ENCODE measurements at regions not wholly inside any gene's neighbourhood (a gene's known extent, or its start where the extent isn't known, plus 50 kb on each side); places are given as distances from the start of the nearest gene placed in this dataset.

- H3K4me3 ChIP-seq (ENCODE audit: low read length): no peak overlapping the region
- DNase-seq (ENCODE audit: low read depth, low spot score): no peak
Observed at GRCh38 chr6:126570507-126570906, 230.6 kb downstream of the CENPW start.

GRCh38 chr6:126574301-126574700 is 234.4 kb downstream of the CENPW start:
- no peak for DNase-seq (ENCODE audit: low read depth, low spot score)
- no peak overlapping the region for H3K4me3 ChIP-seq (ENCODE audit: low read length)

GRCh38 chr6:126581316-126581715 is 241.4 kb downstream of the CENPW start:
- no peak for DNase-seq (ENCODE audit: low read depth, low spot score)
- H3K4me3 ChIP-seq (ENCODE audit: low read length): no peak overlapping the region

- no peak overlapping the region for H3K4me3 ChIP-seq (ENCODE audit: low read length)
- DNase-seq (ENCODE audit: low read depth, low spot score): no peak
Observed at GRCh38 chr6:126600258-126600916, 260.5 kb downstream of the CENPW start.

GRCh38 chr6:126603410-126603809 is 263.5 kb downstream of the CENPW start:
- no peak overlapping the region for H3K4me3 ChIP-seq (ENCODE audit: low read length)
- DNase-seq (ENCODE audit: low read depth, low spot score): no peak

GRCh38 chr6:126605089-126605488 is 265.2 kb downstream of the CENPW start:
- no peak for DNase-seq (ENCODE audit: low read depth, low spot score)
- no peak overlapping the region for H3K4me3 ChIP-seq (ENCODE audit: low read length)

GRCh38 chr6:126607289-126607688 is 267.4 kb downstream of the CENPW start:
- H3K4me3 ChIP-seq (ENCODE audit: low read length): no peak overlapping the region

GRCh38 chr6:126608681-126609080 is 268.8 kb downstream of the CENPW start:
- no peak overlapping the region for H3K4me3 ChIP-seq (ENCODE audit: low read length)
- no peak for DNase-seq (ENCODE audit: low read depth, low spot score)

More at GRCh38 chr6:126607289-126607688, 267.4 kb downstream of the CENPW start:
- DNase-seq (ENCODE audit: low read depth, low spot score): no peak

GRCh38 chr6:126614642-126615504 is 275.0 kb downstream of the CENPW start:
- DNase-seq (ENCODE audit: low read depth, low spot score): no peak

GRCh38 chr6:126616866-126617265 is 277.0 kb downstream of the CENPW start:
- H3K4me3 ChIP-seq (ENCODE audit: low read length): no peak overlapping the region
- no peak for DNase-seq (ENCODE audit: low read depth, low spot score)

More at GRCh38 chr6:126614642-126615504, 275.0 kb downstream of the CENPW start:
- no peak overlapping the region for H3K4me3 ChIP-seq (ENCODE audit: low read length)

GRCh38 chr6:126618639-126619343 is 278.9 kb downstream of the CENPW start:
- DNase-seq (ENCODE audit: low read depth, low spot score): no peak
- H3K4me3 ChIP-seq (ENCODE audit: low read length): no peak overlapping the region

GRCh38 chr6:126620719-126621118 is 280.8 kb downstream of the CENPW start:
- DNase-seq (ENCODE audit: low read depth, low spot score): no peak
- no peak overlapping the region for H3K4me3 ChIP-seq (ENCODE audit: low read length)

GRCh38 chr6:126625019-126625418 is 285.1 kb downstream of the CENPW start:
- no peak for DNase-seq (ENCODE audit: low read depth, low spot score)
- no peak overlapping the region for H3K4me3 ChIP-seq (ENCODE audit: low read length)

- H3K4me3 ChIP-seq (ENCODE audit: low read length): no peak overlapping the region
- no peak for DNase-seq (ENCODE audit: low read depth, low spot score)
Observed at GRCh38 chr6:126628125-126628524, 288.2 kb downstream of the CENPW start.

- no peak for DNase-seq (ENCODE audit: low read depth, low spot score)
- no peak overlapping the region for H3K4me3 ChIP-seq (ENCODE audit: low read length)
Observed at GRCh38 chr6:126631363-126631762, 291.4 kb downstream of the CENPW start.

- no peak for DNase-seq (ENCODE audit: low read depth, low spot score)
- H3K4me3 ChIP-seq (ENCODE audit: low read length): no peak overlapping the region
Observed at GRCh38 chr6:126632271-126632670, 292.4 kb downstream of the CENPW start.

- no peak for DNase-seq (ENCODE audit: low read depth, low spot score)
- no peak overlapping the region for H3K4me3 ChIP-seq (ENCODE audit: low read length)
Observed at GRCh38 chr6:126633373-126633772, 293.5 kb downstream of the CENPW start.

- no peak overlapping the region for H3K4me3 ChIP-seq (ENCODE audit: low read length)
- DNase-seq (ENCODE audit: low read depth, low spot score): no peak
Observed at GRCh38 chr6:126640356-126640755, 300.4 kb downstream of the CENPW start.

GRCh38 chr6:126640921-126641320 is 301.0 kb downstream of the CENPW start:
- no peak for DNase-seq (ENCODE audit: low read depth, low spot score)

GRCh38 chr6:126641641-126642040 is 301.7 kb downstream of the CENPW start:
- H3K4me3 ChIP-seq (ENCODE audit: low read length): no peak overlapping the region
- no peak for DNase-seq (ENCODE audit: low read depth, low spot score)

More at GRCh38 chr6:126640921-126641320, 301.0 kb downstream of the CENPW start:
- H3K4me3 ChIP-seq (ENCODE audit: low read length): no peak overlapping the region
